ENCODE measurements at regions not wholly inside any gene's neighbourhood (a gene's known extent, or its start where the extent isn't known, plus 50 kb on each side); places are given as distances from the start of the nearest gene placed in this dataset.

DNA sequence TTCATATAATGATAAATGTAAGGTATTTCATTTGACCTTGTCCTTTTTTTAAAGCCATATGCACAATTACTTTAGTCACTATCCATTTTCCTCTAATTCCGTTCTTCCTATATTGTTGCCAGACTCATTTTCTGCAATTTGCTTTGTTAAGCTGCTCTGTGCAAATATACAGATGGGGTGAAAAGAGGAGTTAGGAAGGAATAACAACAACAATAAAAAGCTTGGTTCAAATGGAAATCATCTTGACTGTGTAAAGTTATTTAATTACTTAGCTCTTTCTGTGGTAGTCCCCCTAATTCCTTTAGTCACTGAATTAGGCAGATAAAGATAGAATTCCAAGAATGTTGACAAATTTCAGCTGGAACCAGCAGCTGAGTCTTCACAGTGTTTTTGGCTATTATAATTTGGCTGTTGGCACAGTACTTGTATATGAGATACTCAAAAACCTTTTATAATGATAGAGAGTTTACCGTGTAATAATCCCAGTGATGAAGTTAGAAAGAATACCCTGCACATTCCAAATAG lies 838.0 kb downstream of the RPS29 start:
- no peak for ATAC-seq
- TF ChIP-seq, protein P1, sequence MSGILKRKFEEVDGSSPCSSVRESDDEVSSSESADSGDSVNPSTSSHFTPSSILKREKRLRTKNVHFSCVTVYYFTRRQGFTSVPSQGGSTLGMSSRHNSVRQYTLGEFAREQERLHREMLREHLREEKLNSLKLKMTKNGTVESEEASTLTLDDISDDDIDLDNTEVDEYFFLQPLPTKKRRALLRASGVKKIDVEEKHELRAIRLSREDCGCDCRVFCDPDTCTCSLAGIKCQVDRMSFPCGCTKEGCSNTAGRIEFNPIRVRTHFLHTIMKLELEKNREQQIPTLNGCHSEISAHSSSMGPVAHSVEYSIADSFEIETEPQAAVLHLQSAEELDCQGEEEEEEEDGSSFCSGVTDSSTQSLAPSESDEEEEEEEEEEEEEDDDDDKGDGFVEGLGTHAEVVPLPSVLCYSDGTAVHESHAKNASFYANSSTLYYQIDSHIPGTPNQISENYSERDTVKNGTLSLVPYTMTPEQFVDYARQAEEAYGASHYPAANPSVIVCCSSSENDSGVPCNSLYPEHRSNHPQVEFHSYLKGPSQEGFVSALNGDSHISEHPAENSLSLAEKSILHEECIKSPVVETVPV (CRISPR knock-in tag; IDR thresholded peaks at IDR 0.05) = no peak
- TF ChIP-seq ESRRG (CRISPR knock-in tag; IDR thresholded peaks at IDR 0.05) = no peak
- TF ChIP-seq ZFP30 (CRISPR knock-in tag; IDR thresholded peaks at IDR 0.05) = no peak
- no peak for TF ChIP-seq GLIS3 (CRISPR knock-in tag; IDR thresholded peaks at IDR 0.05)
- peak; percentile 48 for TF ChIP-seq ISL1 (CRISPR knock-in tag; IDR thresholded peaks at IDR 0.05)

GRCh38 chr14:48747561-48748089 lies 838.6 kb downstream of the RPS29 start:
- TF ChIP-seq ESRRG (CRISPR knock-in tag; IDR thresholded peaks at IDR 0.05) = no peak
- no peak for TF ChIP-seq SNAI2 (CRISPR knock-in tag; IDR thresholded peaks at IDR 0.05)
- no peak for TF ChIP-seq ZFP30 (CRISPR knock-in tag; IDR thresholded peaks at IDR 0.05)
- TF ChIP-seq, protein P2, sequence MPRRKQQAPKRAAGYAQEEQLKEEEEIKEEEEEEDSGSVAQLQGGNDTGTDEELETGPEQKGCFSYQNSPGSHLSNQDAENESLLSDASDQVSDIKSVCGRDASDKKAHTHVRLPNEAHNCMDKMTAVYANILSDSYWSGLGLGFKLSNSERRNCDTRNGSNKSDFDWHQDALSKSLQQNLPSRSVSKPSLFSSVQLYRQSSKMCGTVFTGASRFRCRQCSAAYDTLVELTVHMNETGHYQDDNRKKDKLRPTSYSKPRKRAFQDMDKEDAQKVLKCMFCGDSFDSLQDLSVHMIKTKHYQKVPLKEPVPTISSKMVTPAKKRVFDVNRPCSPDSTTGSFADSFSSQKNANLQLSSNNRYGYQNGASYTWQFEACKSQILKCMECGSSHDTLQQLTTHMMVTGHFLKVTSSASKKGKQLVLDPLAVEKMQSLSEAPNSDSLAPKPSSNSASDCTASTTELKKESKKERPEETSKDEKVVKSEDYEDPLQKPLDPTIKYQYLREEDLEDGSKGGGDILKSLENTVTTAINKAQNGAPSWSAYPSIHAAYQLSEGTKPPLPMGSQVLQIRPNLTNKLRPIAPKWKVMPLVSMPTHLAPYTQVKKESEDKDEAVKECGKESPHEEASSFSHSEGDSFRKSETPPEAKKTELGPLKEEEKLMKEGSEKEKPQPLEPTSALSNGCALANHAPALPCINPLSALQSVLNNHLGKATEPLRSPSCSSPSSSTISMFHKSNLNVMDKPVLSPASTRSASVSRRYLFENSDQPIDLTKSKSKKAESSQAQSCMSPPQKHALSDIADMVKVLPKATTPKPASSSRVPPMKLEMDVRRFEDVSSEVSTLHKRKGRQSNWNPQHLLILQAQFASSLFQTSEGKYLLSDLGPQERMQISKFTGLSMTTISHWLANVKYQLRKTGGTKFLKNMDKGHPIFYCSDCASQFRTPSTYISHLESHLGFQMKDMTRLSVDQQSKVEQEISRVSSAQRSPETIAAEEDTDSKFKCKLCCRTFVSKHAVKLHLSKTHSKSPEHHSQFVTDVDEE (CRISPR knock-in tag; IDR thresholded peaks at IDR 0.05) = no peak
- TF ChIP-seq ARNTL (CRISPR knock-in tag; IDR thresholded peaks at IDR 0.05; ENCODE audit: borderline replicate concordance, low read depth) = no peak
- TF ChIP-seq PPARA (CRISPR knock-in tag; IDR thresholded peaks at IDR 0.05; ENCODE audit: borderline replicate concordance) = no peak
- TF ChIP-seq TCF4 (CRISPR knock-in tag; IDR thresholded peaks at IDR 0.05; ENCODE audit: borderline replicate concordance) = no peak
- no peak for TF ChIP-seq CSDC2 (CRISPR knock-in tag; IDR thresholded peaks at IDR 0.05)
- no peak for TF ChIP-seq PATZ1 (CRISPR knock-in tag; IDR thresholded peaks at IDR 0.05; ENCODE audit: borderline replicate concordance)
- TF ChIP-seq ISL1 (CRISPR knock-in tag; IDR thresholded peaks at IDR 0.05) = no peak
- no peak for TF ChIP-seq ZNF70 (CRISPR knock-in tag; IDR thresholded peaks at IDR 0.05)
- TF ChIP-seq ZFP3 (CRISPR knock-in tag; IDR thresholded peaks at IDR 0.05) = no peak
- ATAC-seq = no peak

GRCh38 chr14:48744202-48744601 lies 842.0 kb downstream of the RPS29 start:
- TF ChIP-seq GLIS3 (CRISPR knock-in tag; IDR thresholded peaks at IDR 0.05) (no peak), ARNTL (CRISPR knock-in tag; IDR thresholded peaks at IDR 0.05; ENCODE audit: borderline replicate concordance, low read depth) (no peak), ESRRG (CRISPR knock-in tag; IDR thresholded peaks at IDR 0.05) (no peak), POU6F1 (CRISPR knock-in tag; IDR thresholded peaks at IDR 0.05; ENCODE audit: borderline replicate concordance, low read depth) (no peak)
- no peak for ATAC-seq

- no peak for ATAC-seq
- TF ChIP-seq, protein P2 (CRISPR knock-in tag; IDR thresholded peaks at IDR 0.05) = no peak
- TF ChIP-seq ZNF70 (CRISPR knock-in tag; IDR thresholded peaks at IDR 0.05) = no peak
- TF ChIP-seq ESRRG (CRISPR knock-in tag; IDR thresholded peaks at IDR 0.05) = no peak
- no peak for TF ChIP-seq TOX (CRISPR knock-in tag; IDR thresholded peaks at IDR 0.05; ENCODE audit: borderline replicate concordance)
- no peak for TF ChIP-seq TCF4 (CRISPR knock-in tag; IDR thresholded peaks at IDR 0.05; ENCODE audit: borderline replicate concordance)
- TF ChIP-seq ZFP3 (CRISPR knock-in tag; IDR thresholded peaks at IDR 0.05) = no peak
- TF ChIP-seq PPARA (CRISPR knock-in tag; IDR thresholded peaks at IDR 0.05; ENCODE audit: borderline replicate concordance) = no peak
- TF ChIP-seq POU6F1 (CRISPR knock-in tag; IDR thresholded peaks at IDR 0.05; ENCODE audit: borderline replicate concordance, low read depth) = no peak
- TF ChIP-seq ZFP30 (CRISPR knock-in tag; IDR thresholded peaks at IDR 0.05) = no peak
- TF ChIP-seq BACH2 (CRISPR knock-in tag; IDR thresholded peaks at IDR 0.05; ENCODE audit: borderline replicate concordance) = no peak
- TF ChIP-seq, protein P1 (CRISPR knock-in tag; IDR thresholded peaks at IDR 0.05) = no peak
- TF ChIP-seq RARB (CRISPR knock-in tag; IDR thresholded peaks at IDR 0.05) = no peak
Observed at GRCh38 chr14:48738186-48738925, 847.8 kb downstream of the RPS29 start.

Measured in SK-N-SH treated with all-trans-retinoic acid at 6 μM for 48 hours (cell line).